Naive thymus-derived CD4-positive, alpha-beta T cell (primary cell): ENCODE measurements at regions not wholly inside any gene's neighbourhood (a gene's known extent, or its start where the extent isn't known, plus 50 kb on each side); places are given as distances from the start of the nearest gene placed in this dataset.

Experiments used
- ATAC-seq: fragments of 150-1000 bp; cut with Tn5 transposase; 2 replicates; pipeline ENCODE4 v1.10.0; 2021; ENCODE audit warnings: mild to moderate bottlenecking, moderate library complexity
- CTCF ChIA-PET: fragments of 350-600 bp; sonication (Branson Sonifier 250); formaldehyde crosslinking; loops from one replicate; lab custom pipeline; 2021; ENCODE audit warnings: antibody characterized with exemption; lab: Charles Lee
- POLR2A ChIA-PET: fragments of 350-600 bp; sonication (Branson Sonifier 250); formaldehyde crosslinking; loops from one replicate; lab custom pipeline; 2021; ENCODE audit warnings: antibody characterized with exemption, inconsistent platforms; lab: Charles Lee
- DNase-seq, 9 donors: peaks; one replicate each; pipeline versions ENCODE4 v3.0.0 to v3.0.0-alpha.2; 2020 to 2022; ENCODE audit warnings: mixed read lengths in 1 of 9
- H3K27ac ChIP-seq: one replicate; pipeline ENCODE4 v1.7.0; 2013; ENCODE audit warnings: mild to moderate bottlenecking, low read depth, low read length, moderate library complexity
- H3K27me3 ChIP-seq, 2 donors: one replicate each; pipeline ENCODE4 v1.7.0; 2013; ENCODE audit warnings: low read length in 2 of 2, mild to moderate bottlenecking in 2 of 2, moderate library complexity in 2 of 2; ENCODE audit not compliant: control insufficient read depth in 2 of 2, insufficient read depth in 2 of 2
- H3K36me3 ChIP-seq, 3 experiments: 1 replicate in 2 of 3; 2 replicates in 1 of 3; pipeline ENCODE4 v1.7.0; 2013; ENCODE audit warnings: low read length in 3 of 3, mild to moderate bottlenecking in 3 of 3, moderate library complexity in 1 of 3; ENCODE audit not compliant: insufficient read depth in 3 of 3, control insufficient read depth in 2 of 3
- H3K4me1 ChIP-seq, 2 donors: one replicate each; pipeline ENCODE4 v1.7.0; 2013; ENCODE audit warnings: low read length in 2 of 2, mild to moderate bottlenecking in 2 of 2, moderate library complexity in 1 of 2; ENCODE audit not compliant: control insufficient read depth in 2 of 2, insufficient read depth in 2 of 2
- H3K4me3 ChIP-seq: 2 replicates; pipeline ENCODE4 v1.7.0; 2013; ENCODE audit warnings: mild to moderate bottlenecking, low read length
- H3K9me3 ChIP-seq, 3 experiments: 1 replicate in 2 of 3; 2 replicates in 1 of 3; pipeline ENCODE4 v1.7.0; 2013; ENCODE audit warnings: low read length in 3 of 3; ENCODE audit not compliant: control insufficient read depth in 2 of 3
- H3K27ac Mint-ChIP-seq, 9 donors: one replicate each; pipeline ENCODE4 v1.8.0; 2020 to 2022; ENCODE audit warnings: mixed read lengths in 9 of 9, mild to moderate bottlenecking in 8 of 9, moderate library complexity in 5 of 9, inconsistent platforms in 2 of 9
- H3K27me3 Mint-ChIP-seq, 5 donors: one replicate each; pipeline ENCODE4 v1.8.0; 2021 to 2022; ENCODE audit warnings: mixed read lengths in 5 of 5, mild to moderate bottlenecking in 1 of 5
- H3K36me3 Mint-ChIP-seq, 5 donors: one replicate each; pipeline ENCODE4 v1.8.0; 2020 to 2022; ENCODE audit warnings: mixed read lengths in 5 of 5, mild to moderate bottlenecking in 3 of 5, inconsistent platforms in 1 of 5
- H3K4me1 Mint-ChIP-seq, 7 donors: one replicate each; pipeline ENCODE4 v1.8.0; 2020 to 2022; ENCODE audit warnings: mixed read lengths in 7 of 7, mild to moderate bottlenecking in 3 of 7, inconsistent platforms in 1 of 7
- H3K4me3 Mint-ChIP-seq, 10 donors: one replicate each; pipeline ENCODE4 v1.8.0; 2020 to 2022; ENCODE audit warnings: mild to moderate bottlenecking in 10 of 10, mixed read lengths in 10 of 10, moderate library complexity in 6 of 10, inconsistent platforms in 2 of 10
- H3K9me3 Mint-ChIP-seq, 11 donors: one replicate each; pipeline ENCODE4 v1.8.0; 2020 to 2022; ENCODE audit warnings: mixed read lengths in 11 of 11, mild to moderate bottlenecking in 4 of 11, inconsistent platforms in 1 of 11, moderate library complexity in 1 of 11
- intact Hi-C, 2 donors: fragments of 100-400 bp; cut with micrococcal nuclease; formaldehyde crosslinking; loops; one replicate each; pipeline ENCODE4 v1.15.1; 2023

DNA sequence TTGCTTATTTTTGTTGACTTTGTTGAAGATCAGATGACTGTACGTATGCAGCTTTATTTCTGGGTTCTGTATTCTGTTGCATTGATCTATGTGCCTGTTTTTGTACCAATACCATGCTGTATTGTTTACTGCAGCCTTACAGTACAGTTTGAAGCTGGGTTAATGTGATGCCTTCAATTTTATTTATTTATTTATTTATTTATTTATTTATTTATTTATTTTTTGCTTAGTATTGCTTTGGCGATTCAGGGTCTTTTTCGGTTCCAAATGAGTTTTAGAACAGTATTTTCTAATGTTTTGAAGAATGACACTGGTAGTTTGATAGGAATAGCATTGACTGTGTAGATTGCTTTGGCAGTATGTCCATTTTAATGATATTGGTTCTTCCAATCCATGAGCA, 210.3 kb downstream of the EPM2A start:
- Histone ChIP-seq H3K4me1 (no peaks in the 10 kb centered on the region), H3K36me3 (no peaks in the 10 kb centered on the region), H3K27ac (no peak overlapping the region), H3K27me3 (no peaks in the 10 kb centered on the region), H3K4me3 (no peak overlapping the region), H3K9me3 (no peaks in the 10 kb centered on the region)
- Mint-ChIP-seq H3K4me1 (no peaks in the 10 kb centered on the region), H3K27ac (no peak overlapping the region), H3K9me3 (peaks cover 0 to 30% (median 5%) of the 10 kb centered on the region in 11 donors), H3K36me3 (no peaks in the 10 kb centered on the region), H3K4me3 (no peak overlapping the region), H3K27me3 (peaks cover 0 to 5% (median 4%) of the 10 kb centered on the region in 5 donors)
- CTCF ChIA-PET: no interaction called here
- DNase-seq (no peak), ATAC-seq (no peak)
- intact Hi-C loops: no loop called here
- POLR2A ChIA-PET: no interaction called here

DNA sequence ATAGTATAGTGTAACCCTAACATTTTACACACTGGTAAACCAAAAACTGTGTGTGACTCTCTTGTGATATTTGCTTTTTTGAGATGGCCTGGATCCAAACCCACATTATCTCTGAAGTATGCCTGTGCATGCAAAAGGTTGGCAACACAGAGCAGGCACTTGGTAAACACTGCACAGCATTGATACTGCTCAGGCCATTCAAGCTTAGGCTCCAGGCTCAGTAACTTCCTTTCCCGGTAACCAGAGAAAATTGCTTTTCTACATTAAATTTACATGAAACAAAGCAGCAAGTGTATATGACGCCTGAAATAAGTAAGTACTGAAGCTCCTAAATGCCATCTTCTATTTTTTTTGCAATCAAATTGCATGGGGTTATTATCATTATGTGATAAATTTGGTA, 205.7 kb downstream of the EPM2A start:
- ATAC-seq: no peak
- H3K27me3 Mint-ChIP-seq: peaks cover 0 to 8% (median 5%) of the 10 kb centered on the region in 5 donors
- no peaks in the 10 kb centered on the region for H3K36me3 ChIP-seq
- H3K4me1 Mint-ChIP-seq: no peaks in the 10 kb centered on the region
- intact Hi-C loops: no loop called here
- no peak overlapping the region for H3K4me3 ChIP-seq
- no peak for DNase-seq
- no peak overlapping the region for H3K27ac ChIP-seq
- CTCF ChIA-PET: no interaction called here
- no peaks in the 10 kb centered on the region for H3K27me3 ChIP-seq
- H3K36me3 Mint-ChIP-seq: no peaks in the 10 kb centered on the region
- POLR2A ChIA-PET: no interaction called here
- H3K4me3 Mint-ChIP-seq: no peak overlapping the region
- H3K9me3 Mint-ChIP-seq: peaks cover 0 to 22% (median 3%) of the 10 kb centered on the region in 11 donors
- no peaks in the 10 kb centered on the region for H3K9me3 ChIP-seq
- H3K27ac Mint-ChIP-seq: no peak overlapping the region
- H3K4me1 ChIP-seq: no peaks in the 10 kb centered on the region

DNA sequence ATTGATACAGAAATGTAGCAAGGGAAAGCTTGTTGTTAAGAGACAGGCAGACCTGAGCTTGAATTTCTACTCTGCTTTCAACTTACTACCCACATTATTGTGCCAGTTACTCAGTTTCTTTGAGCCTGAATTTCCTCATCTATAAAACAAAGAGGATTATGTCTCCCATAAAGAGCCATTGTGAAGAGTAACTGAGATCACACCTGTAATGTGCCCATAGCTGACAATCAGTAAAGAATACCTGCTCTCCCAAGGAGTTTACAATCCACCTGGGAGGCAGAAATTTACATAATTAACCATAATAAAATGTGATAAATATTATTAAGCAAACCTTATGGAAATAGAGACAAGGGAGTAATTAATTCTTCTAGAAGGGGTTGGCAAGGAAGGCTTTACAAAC, 204.9 kb downstream of the EPM2A start:
- intact Hi-C loops: no loop called here
- Histone ChIP-seq H3K4me1 (no peaks in the 10 kb centered on the region), H3K9me3 (no peaks in the 10 kb centered on the region), H3K4me3 (no peak overlapping the region), H3K36me3 (no peaks in the 10 kb centered on the region), H3K27ac (no peak overlapping the region), H3K27me3 (no peaks in the 10 kb centered on the region)
- no peak overlapping the region for H3K27ac Mint-ChIP-seq
- no peak for DNase-seq
- peaks cover 0 to 20% (median 3%) of the 10 kb centered on the region in 11 donors for H3K9me3 Mint-ChIP-seq
- no peaks in the 10 kb centered on the region for H3K36me3 Mint-ChIP-seq
- peaks cover 0 to 8% (median 5%) of the 10 kb centered on the region in 5 donors for H3K27me3 Mint-ChIP-seq
- no peaks in the 10 kb centered on the region for H3K4me1 Mint-ChIP-seq
- POLR2A ChIA-PET: no interaction called here
- ATAC-seq: no peak
- CTCF ChIA-PET: no interaction called here
- H3K4me3 Mint-ChIP-seq: no peak overlapping the region

DNA sequence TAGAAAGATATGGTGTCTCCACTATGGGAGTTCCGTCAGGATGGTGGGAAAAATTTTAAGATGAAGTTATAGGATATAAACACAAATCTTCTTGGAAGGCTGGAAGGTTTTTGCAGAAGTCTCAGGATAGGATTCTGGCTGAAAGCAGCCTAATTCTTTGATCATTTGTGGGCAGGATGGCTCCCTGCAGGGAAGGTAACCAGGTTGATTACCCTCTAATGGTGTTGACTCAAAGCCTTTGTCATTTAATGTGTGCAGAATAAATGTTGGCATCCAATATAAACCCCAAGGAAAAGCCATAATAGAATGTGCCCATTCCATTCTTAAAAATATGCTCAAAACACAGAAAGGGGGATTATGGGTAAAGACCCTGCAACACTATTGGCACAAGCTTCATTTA, 204.3 kb downstream of the EPM2A start:
- no peaks in the 10 kb centered on the region for H3K36me3 Mint-ChIP-seq
- H3K4me1 Mint-ChIP-seq: no peaks in the 10 kb centered on the region
- ChIA-PET POLR2A (no interaction called here), CTCF (no interaction called here)
- intact Hi-C loops: no loop called here
- no peak overlapping the region for H3K27ac ChIP-seq
- H3K4me3 ChIP-seq: no peak overlapping the region
- no peaks in the 10 kb centered on the region for H3K27me3 ChIP-seq
- no peaks in the 10 kb centered on the region for H3K9me3 ChIP-seq
- ATAC-seq (no peak), DNase-seq (no peak)
- H3K4me3 Mint-ChIP-seq: no peak overlapping the region
- peaks cover 0 to 15% (median 2%) of the 10 kb centered on the region in 11 donors for H3K9me3 Mint-ChIP-seq
- no peaks in the 10 kb centered on the region for H3K36me3 ChIP-seq
- no peak overlapping the region for H3K27ac Mint-ChIP-seq
- no peaks in the 10 kb centered on the region for H3K4me1 ChIP-seq
- peaks cover 0 to 8% (median 5%) of the 10 kb centered on the region in 5 donors for H3K27me3 Mint-ChIP-seq

DNA sequence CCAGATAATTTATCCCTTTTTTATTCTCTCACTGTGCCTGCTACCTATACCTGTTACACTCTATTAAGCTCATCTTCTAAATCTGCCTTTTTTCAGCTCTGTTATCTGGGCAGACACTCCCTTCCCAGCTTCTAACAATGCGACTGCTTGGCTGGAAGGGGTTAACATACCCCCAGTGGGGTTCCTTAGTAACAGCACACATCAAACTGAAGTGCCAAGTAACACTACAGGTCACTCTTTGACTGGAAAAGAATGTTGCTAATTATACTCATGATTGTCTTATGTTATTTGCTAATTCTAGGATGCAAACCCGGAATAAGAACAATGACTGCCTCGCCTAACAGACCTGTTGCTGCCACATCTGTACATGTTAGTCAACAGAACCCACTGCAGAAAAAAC, 203.5 kb downstream of the EPM2A start:
- Histone ChIP-seq H3K4me1 (no peaks in the 10 kb centered on the region), H3K27me3 (no peaks in the 10 kb centered on the region), H3K27ac (no peak overlapping the region), H3K4me3 (no peak overlapping the region), H3K36me3 (no peaks in the 10 kb centered on the region), H3K9me3 (no peaks in the 10 kb centered on the region)
- POLR2A ChIA-PET: no interaction called here
- no peak overlapping the region for H3K4me3 Mint-ChIP-seq
- ATAC-seq (no peak), DNase-seq (no peak)
- intact Hi-C loops: no loop called here
- H3K27me3 Mint-ChIP-seq: peaks cover 0 to 8% (median 5%) of the 10 kb centered on the region in 5 donors
- H3K9me3 Mint-ChIP-seq: peaks cover 0 to 10% (median 3%) of the 10 kb centered on the region in 11 donors
- H3K36me3 Mint-ChIP-seq: no peaks in the 10 kb centered on the region
- CTCF ChIA-PET: no interaction called here
- H3K27ac Mint-ChIP-seq: no peak overlapping the region
- peaks cover 0 to 1% (median 0%) of the 10 kb centered on the region in 7 donors for H3K4me1 Mint-ChIP-seq

DNA sequence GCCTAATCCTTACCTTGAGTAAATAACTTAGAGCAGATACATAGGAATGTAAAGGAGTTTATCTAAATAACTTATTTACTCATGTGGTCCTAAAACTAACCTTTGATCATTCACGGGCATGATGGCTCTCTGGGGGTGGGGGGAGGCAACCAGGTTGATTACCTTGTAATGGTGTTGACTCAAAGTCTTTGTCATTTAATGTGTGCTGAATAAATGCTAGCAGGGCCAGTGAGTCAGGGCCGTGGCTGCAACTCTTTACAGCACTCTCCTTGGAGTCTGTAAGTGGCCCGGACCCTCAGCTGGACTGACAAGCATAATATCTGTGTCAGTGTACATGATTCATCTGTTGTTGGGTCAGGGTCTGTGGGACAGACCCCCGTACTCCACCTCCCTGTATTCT, 203.0 kb downstream of the EPM2A start:
- no peak for ATAC-seq
- intact Hi-C loops: no loop called here
- no peak overlapping the region for H3K4me3 Mint-ChIP-seq

DNA sequence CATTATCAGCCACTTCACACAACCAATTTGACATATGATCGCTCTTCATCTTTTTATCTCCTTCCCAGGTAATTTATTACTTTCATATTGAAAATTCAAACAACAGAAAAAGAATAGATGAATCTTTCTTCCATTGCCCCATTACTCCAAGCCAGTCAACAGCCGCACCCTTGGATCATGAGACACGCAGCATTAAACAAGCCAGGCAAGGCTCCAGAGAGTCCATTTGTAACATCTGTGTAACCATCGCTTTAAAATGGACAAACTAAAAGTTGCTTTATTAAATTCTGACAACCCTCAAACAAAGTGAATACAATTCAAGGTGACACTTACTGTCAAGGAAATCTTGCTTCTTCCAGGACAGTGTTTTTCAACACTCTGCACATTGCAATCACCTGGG, 200.3 kb downstream of the EPM2A start:
- no peak overlapping the region for H3K4me3 Mint-ChIP-seq
- peaks cover 0 to 16% (median 2%) of the 10 kb centered on the region in 11 donors for H3K9me3 Mint-ChIP-seq
- POLR2A ChIA-PET: no interaction called here
- Histone ChIP-seq H3K36me3 (no peaks in the 10 kb centered on the region), H3K27ac (no peak overlapping the region), H3K27me3 (no peaks in the 10 kb centered on the region), H3K4me3 (no peak overlapping the region), H3K4me1 (no peaks in the 10 kb centered on the region), H3K9me3 (no peaks in the 10 kb centered on the region)
- CTCF ChIA-PET: no interaction called here
- peaks cover 0 to 14% (median 4%) of the 10 kb centered on the region in 5 donors for H3K27me3 Mint-ChIP-seq
- H3K36me3 Mint-ChIP-seq: no peaks in the 10 kb centered on the region
- H3K27ac Mint-ChIP-seq: no peak overlapping the region
- DNase-seq (no peak), ATAC-seq (no peak)
- peaks cover 0 to 1% (median 0%) of the 10 kb centered on the region in 7 donors for H3K4me1 Mint-ChIP-seq
- intact Hi-C loops: no loop called here

More for the DNA sequence above, 203.0 kb downstream of the EPM2A start:
- Mint-ChIP-seq H3K36me3 (no peaks in the 10 kb centered on the region), H3K9me3 (peaks cover 0 to 9% (median 5%) of the 10 kb centered on the region in 11 donors), H3K4me1 (peaks cover 0 to 1% (median 0%) of the 10 kb centered on the region in 7 donors), H3K27ac (no peak overlapping the region), H3K27me3 (peaks cover 0 to 8% (median 5%) of the 10 kb centered on the region in 5 donors)
- no peaks in the 10 kb centered on the region for H3K4me1 ChIP-seq
- H3K36me3 ChIP-seq: no peaks in the 10 kb centered on the region
- H3K27me3 ChIP-seq: no peaks in the 10 kb centered on the region
- no peaks in the 10 kb centered on the region for H3K9me3 ChIP-seq
- ChIA-PET POLR2A (no interaction called here), CTCF (no interaction called here)
- no peak for DNase-seq
- no peak overlapping the region for H3K27ac ChIP-seq
- H3K4me3 ChIP-seq: no peak overlapping the region
